ENCODE measurements at regions not wholly inside any gene's neighbourhood (a gene's known extent, or its start where the extent isn't known, plus 50 kb on each side); places are given as distances from the start of the nearest gene placed in this dataset.

DNA sequence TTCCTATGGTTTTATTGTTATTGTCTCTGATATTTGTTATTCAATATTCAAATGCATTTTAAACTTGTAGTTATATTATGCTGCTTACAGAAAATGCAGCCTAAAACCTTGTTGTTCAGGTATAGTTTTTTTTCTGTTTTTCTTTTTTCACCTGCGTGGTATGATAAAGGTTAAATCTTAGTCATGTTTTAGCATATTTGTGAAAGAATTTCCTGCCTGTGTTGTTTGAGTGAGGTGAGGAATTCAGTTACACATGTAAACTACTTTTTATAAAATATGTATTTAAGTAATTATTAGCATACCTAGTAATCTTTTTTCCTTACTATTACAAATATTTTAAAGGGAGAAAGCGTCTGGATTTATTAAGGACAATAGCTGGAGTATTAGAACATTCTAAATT is 90.0 kb upstream of the NAALADL2 start:
- no peak overlapping the region for H3K4me3 ChIP-seq (replicated peaks in 1 of 3; ENCODE audit: low read depth in 2 of 3, low read length in 3 of 3)
- Mint-ChIP-seq H3K27me3 (ENCODE audit: low read depth in 3 of 3) (no peaks in the 10 kb centered on the region), H3K4me3 (no peak overlapping the region), H3K27ac (no peak overlapping the region), H3K36me3 (no peaks in the 10 kb centered on the region), H3K4me1 (no peaks in the 10 kb centered on the region), H3K9me3 (peaks cover 0 to 2% (median 0%) of the 10 kb centered on the region in 7 donors)
- no peak for DNase-seq
- no peak overlapping the region for H3K4me2 ChIP-seq (replicated peaks; ENCODE audit: extremely low read depth, low read length, poor library complexity, severe bottlenecking)
- H3K27me3 ChIP-seq (ENCODE audit: control insufficient read depth in 2 of 2, insufficient read depth in 2 of 2, low read length in 2 of 2): no peaks in the 10 kb centered on the region
- no peaks in the 10 kb centered on the region for H3K36me3 ChIP-seq (replicated peaks in 1 of 2; ENCODE audit: control insufficient read depth in 1 of 2, insufficient read depth in 2 of 2, low read length in 2 of 2)
- TF ChIP-seq, protein P1, sequence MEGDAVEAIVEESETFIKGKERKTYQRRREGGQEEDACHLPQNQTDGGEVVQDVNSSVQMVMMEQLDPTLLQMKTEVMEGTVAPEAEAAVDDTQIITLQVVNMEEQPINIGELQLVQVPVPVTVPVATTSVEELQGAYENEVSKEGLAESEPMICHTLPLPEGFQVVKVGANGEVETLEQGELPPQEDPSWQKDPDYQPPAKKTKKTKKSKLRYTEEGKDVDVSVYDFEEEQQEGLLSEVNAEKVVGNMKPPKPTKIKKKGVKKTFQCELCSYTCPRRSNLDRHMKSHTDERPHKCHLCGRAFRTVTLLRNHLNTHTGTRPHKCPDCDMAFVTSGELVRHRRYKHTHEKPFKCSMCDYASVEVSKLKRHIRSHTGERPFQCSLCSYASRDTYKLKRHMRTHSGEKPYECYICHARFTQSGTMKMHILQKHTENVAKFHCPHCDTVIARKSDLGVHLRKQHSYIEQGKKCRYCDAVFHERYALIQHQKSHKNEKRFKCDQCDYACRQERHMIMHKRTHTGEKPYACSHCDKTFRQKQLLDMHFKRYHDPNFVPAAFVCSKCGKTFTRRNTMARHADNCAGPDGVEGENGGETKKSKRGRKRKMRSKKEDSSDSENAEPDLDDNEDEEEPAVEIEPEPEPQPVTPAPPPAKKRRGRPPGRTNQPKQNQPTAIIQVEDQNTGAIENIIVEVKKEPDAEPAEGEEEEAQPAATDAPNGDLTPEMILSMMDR (IDR thresholded peaks at IDR 0.05): no peak
- no peaks in the 10 kb centered on the region for H3K79me2 ChIP-seq (ENCODE audit: insufficient read depth, low read length)
- H2AFZ ChIP-seq (ENCODE audit: insufficient read depth, low read depth, low read length, poor library complexity, severe bottlenecking): no peak overlapping the region
- H3K27ac ChIP-seq (ENCODE audit: low read depth in 1 of 2, low read length in 2 of 2): no peak overlapping the region
- H3K9ac ChIP-seq (ENCODE audit: insufficient read depth, low read length, poor library complexity, severe bottlenecking): no peak overlapping the region
- no peaks in the 10 kb centered on the region for H3K9me3 ChIP-seq (replicated peaks in 1 of 2; ENCODE audit: control insufficient read depth in 1 of 2, insufficient read depth in 1 of 2, low read length in 2 of 2)
- no peaks in the 10 kb centered on the region for H4K20me1 ChIP-seq (ENCODE audit: insufficient read depth, low read length)
- no peaks in the 10 kb centered on the region for H3K4me1 ChIP-seq (ENCODE audit: control insufficient read depth in 1 of 2, insufficient read depth in 2 of 2, low read length in 2 of 2)
- intact Hi-C loops (cut with micrococcal nuclease): no loop called here
- no CpG with 5 or more reads among the region's 2 CpGs for whole genome bisulfite sequencing (ENCODE audit: insufficient coverage)

DNA sequence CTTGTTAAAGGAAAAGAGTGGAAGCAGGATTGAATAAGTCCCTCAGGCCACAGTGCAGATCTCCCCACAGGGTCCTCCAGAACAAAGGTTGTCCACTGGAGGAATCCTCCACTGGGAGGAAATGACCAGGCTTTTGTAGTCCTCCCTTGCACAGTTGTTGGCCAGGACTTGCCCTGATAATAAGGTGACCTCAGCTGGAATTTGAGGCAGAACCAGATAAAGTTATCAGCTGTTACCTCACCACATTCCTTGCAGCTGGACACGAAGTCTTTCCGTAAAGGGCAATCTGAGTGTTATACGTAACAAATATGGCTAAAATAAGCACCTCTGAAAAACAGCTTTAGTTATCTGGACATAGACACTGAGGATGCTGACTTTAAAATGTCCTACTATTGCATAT is 83.5 kb upstream of the NAALADL2 start:
- Histone ChIP-seq H3K36me3 (replicated peaks in 1 of 2; ENCODE audit: control insufficient read depth in 1 of 2, insufficient read depth in 2 of 2, low read length in 2 of 2) (no peaks in the 10 kb centered on the region), H3K4me1 (ENCODE audit: control insufficient read depth in 1 of 2, insufficient read depth in 2 of 2, low read length in 2 of 2) (no peaks in the 10 kb centered on the region), H3K27ac (ENCODE audit: low read depth in 1 of 2, low read length in 2 of 2) (no peak overlapping the region), H3K4me3 (replicated peaks in 1 of 3; ENCODE audit: low read depth in 2 of 3, low read length in 3 of 3) (no peak overlapping the region), H3K4me2 (replicated peaks; ENCODE audit: extremely low read depth, low read length, poor library complexity, severe bottlenecking) (no peak overlapping the region), H3K79me2 (ENCODE audit: insufficient read depth, low read length) (no peaks in the 10 kb centered on the region), H3K9ac (ENCODE audit: insufficient read depth, low read length, poor library complexity, severe bottlenecking) (no peak overlapping the region), H2AFZ (ENCODE audit: insufficient read depth, low read depth, low read length, poor library complexity, severe bottlenecking) (no peak overlapping the region), H4K20me1 (ENCODE audit: insufficient read depth, low read length) (no peaks in the 10 kb centered on the region), H3K27me3 (ENCODE audit: control insufficient read depth in 2 of 2, insufficient read depth in 2 of 2, low read length in 2 of 2) (no peaks in the 10 kb centered on the region), H3K9me3 (replicated peaks in 1 of 2; ENCODE audit: control insufficient read depth in 1 of 2, insufficient read depth in 1 of 2, low read length in 2 of 2) (no peaks in the 10 kb centered on the region)
- TF ChIP-seq, protein P1 (IDR thresholded peaks at IDR 0.05): no peak
- Mint-ChIP-seq H3K36me3 (no peaks in the 10 kb centered on the region), H3K4me3 (no peak overlapping the region), H3K27me3 (ENCODE audit: low read depth in 3 of 3) (no peaks in the 10 kb centered on the region), H3K9me3 (peaks cover 0 to 10% (median 3%) of the 10 kb centered on the region in 7 donors), H3K4me1 (no peaks in the 10 kb centered on the region), H3K27ac (no peak overlapping the region)
- DNase-seq: no peak
- WGBS (ENCODE audit: insufficient coverage): 80% methylated on average over 1 of the region's 3 CpGs
- intact Hi-C loops (cut with micrococcal nuclease): no loop called here
